ENCODE measurements at regions not wholly inside any gene's neighbourhood (a gene's known extent, or its start where the extent isn't known, plus 50 kb on each side); places are given as distances from the start of the nearest gene placed in this dataset.
"Not testable (repeated sequence)": the region's sequence is repeated elsewhere in the genome, so short reads cannot be mapped to it uniquely, and the experiment has no call there.

GRCh38 chr7:55736641-55737221 is 125.8 kb downstream of the SEPTIN14 start:
- TF ChIP-seq CTCF (conservative IDR thresholded peaks at IDR 0.05 in 1 of 2, IDR thresholded peaks at IDR 0.05 in 1 of 2; ENCODE audit: extremely low read depth in 1 of 2, insufficient read depth in 1 of 2, low read depth in 1 of 2, low read length in 2 of 2); EZH2 (IDR thresholded peaks at IDR 0.05; ENCODE audit: borderline replicate concordance, low read length): not testable (repeated sequence)

All from mammary epithelial cell (primary cell).